NCI-H2196 treated with DMSO at 0.1 percent for 48 hours (cell line): ENCODE measurements at regions not wholly inside any gene's neighbourhood (a gene's known extent, or its start where the extent isn't known, plus 50 kb on each side); places are given as distances from the start of the nearest gene placed in this dataset.
"Not testable (repeated sequence)": the region's sequence is repeated elsewhere in the genome, so short reads cannot be mapped to it uniquely, and the experiment has no call there.

ENCODE experiments used
- DNase-seq: peaks from one replicate; lab custom pipeline; 2025; ENCODE audit not compliant: unreplicated experiment; lab: John Stamatoyannopoulos, UW

DNA sequence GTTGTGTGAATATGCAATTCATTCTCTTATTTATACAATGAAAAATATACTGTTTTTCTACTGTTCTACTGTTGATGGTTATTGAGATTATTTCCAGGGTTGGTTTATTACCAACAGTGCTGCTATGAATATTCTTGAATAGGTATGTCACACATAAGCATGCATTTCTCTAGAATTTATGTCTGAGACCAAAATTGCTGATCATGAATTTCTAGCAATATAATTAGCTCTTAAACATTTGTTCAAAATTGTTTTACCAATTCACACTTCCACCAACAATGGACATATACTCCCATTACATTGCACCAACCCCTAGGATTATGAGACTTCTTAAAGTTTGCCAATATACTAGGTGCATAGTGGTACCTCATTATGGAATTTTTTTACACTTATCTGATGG lies 164.1 kb upstream of the KCNQ5 start:
- no peak for DNase-seq

DNA sequence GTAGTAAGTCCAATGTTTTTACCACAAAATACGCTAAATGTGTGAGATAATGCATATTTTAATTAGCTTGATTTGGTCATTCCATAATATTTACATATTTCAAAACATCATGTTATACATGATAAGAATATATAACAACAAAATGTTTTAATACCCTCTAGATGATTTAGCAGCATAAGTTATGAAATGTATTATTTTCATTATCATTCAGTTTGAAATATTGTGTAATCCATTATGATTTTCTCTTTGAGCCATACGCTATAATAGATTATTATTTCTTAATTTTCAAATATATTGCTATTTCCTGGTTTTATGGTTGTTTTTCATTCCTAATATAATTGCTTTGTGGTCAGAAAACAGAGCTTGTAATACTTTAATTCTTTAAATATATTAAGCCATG lies 163.3 kb upstream of the KCNQ5 start:
- DNase-seq = no peak

DNA sequence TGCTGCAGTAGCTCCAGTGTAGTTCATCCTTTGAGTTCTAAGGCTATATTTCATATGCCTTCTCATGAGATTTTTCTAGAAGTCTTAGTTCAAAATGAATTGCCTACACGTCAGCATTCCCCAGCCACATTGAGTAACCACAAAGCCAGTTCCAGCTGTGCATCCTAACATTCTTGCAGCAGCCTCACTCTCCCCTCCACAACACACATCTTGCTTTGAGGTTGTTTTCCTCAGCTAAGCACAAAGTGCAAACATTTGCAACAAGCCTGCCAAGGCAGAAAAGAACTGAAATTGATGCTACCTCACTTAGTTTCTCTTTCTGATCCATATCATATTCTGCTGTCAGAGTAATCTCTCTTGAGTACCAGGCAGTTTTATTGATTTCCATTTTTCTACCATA lies 160.7 kb upstream of the KCNQ5 start:
- no peak for DNase-seq

DNA sequence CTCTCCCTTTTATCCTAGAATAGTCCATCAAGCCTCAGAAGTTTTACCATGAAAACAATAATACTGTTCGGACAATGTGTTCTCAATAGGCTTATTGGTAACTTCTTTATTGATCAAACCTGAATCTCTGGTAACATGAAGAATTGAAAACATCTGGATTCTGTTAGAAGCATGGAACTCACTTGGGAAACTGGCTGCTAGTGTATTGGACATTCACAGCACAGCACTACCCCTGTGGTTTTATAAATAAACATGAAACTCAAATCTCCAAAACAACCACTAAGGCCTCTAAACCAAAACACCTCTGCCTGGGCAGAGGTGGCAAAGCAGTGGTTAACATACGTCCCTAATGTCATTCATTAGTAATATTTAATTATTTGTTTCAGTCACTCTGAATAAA lies 157.6 kb upstream of the KCNQ5 start:
- DNase-seq = no peak

DNA sequence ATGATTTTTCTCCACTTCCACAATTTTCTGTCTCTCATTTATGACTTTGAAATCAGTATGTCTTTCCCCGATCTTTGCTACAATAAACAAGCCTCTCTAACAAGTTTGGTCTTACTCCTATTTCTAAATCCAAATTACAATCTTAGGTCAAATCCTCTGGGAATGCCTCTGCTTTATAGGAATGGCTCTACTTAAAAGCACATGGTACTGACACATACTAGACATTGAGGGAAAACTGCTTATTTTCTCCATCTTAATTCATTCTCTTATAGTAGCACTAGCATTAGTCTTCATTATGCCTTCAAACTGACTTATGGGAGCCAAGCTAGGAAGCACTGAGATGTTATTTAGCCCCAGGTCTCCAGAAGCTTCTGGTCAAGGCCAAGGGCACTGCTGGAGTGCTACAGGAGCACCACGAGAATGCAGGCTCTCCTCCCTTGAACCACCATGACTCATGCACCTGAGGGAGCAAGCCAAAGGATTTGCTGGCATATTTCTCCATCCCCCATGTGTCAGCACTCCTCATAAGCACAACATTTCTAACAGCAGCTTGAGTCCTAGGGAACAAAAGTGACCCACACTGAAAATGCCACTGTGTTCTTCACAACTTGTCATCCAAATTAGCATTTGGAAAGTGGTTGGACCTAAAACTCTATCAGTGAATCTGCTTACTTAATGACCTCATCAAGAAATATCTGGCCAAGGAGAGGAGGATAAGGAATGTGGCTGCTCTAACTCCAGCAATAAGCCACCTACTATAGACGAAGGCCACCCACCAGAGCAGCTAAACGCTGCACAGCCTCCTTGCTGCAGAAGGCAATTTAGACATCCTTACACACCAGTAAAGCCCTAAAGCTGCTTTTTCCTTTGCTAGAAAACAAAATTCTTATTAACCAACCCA lies 156.8 kb upstream of the KCNQ5 start:
- no peak for DNase-seq

DNA sequence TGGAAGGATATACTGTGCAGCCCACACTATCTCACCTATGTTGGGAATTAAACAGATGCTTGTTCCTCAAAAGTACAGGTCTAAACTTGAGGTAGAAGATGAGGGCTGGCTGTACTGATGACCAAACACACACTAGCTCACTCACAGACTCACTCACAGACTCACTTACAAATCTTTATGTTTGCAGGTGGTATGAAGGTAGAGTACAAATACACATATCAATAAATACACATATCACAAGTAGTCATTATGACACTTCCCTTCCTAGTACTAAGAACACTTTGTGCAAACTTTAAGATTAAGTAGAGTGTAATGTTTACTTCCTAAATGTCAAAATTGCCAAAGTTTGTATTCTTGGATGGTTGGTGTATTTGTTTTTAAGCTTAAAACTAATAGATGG lies 155.4 kb upstream of the KCNQ5 start:
- DNase-seq = no peak

DNA sequence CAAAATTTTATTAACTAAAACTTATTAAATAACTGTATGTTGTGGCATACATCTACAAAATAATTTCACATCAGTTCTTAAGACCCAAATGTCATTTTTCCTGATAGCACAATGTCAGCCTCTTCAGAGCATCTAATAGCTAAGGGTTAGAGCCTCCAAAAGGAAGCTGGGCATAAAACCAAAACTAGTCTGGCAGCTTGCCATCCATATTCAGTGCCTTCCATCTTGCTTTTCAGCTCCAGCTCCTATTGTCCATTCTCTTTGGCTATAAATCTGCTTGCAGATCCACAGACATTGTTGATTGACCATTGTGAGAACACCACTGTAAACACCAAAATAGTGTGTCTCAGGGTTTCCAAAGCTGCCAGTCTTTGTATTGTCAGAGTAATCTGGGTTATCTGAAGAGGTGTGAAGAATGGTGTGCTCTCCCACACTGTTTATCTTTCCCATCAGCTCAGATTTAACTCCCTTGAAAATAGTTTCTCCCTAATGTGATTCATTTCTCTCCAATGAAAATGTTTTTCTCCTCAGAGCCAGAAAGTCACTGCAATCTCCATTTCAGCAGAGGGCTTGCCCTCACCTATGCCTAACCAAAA lies 154.8 kb upstream of the KCNQ5 start:
- DNase-seq = no peak

DNA sequence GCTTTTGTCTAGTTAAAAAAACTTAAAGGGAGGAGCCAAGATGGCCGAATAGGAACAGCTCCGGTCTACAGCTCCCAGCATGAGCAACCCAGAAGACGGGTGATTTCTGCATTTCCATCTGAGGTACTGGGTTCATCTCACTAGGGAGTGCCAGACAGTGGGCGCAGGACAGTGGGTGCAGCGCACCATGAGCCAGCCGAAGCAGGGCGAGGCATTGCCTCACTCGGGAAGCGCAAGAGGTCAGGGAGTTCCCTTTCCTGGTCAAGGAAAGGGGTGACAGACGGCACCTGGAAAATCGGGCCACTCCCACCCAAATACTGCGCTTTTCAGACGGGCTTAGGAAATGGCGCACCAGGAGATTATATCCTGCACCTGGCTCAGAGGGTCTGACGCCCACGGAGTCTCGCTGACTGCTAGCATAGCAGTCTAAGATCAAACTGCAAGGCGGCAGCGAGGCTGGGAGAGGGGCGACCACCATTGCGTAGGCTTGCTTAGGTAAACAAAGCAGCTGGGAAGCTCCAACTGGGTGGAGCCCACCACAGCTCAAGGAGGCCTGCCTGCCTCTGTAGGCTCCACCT lies 152.4 kb upstream of the KCNQ5 start:
- DNase-seq = not testable (repeated sequence)

DNA sequence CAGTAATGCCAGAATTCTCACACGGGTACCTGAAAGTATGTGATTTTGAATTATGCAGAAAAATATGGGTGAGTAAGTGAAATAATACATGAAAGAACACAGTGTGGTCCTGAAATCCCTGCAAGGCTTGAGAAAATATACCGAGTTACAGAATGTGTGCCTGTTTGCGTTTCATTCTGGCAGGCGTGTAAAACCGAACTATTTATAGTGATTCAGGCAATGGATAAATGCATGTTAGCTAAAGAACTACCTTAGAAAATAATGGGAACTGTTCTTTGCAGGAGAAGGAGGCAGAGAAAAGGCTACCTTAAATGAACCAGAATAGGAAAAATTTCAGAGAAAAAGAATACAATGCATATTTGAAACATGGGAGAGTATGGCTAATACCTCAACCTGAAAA lies 145.8 kb upstream of the KCNQ5 start:
- DNase-seq = no peak

DNA sequence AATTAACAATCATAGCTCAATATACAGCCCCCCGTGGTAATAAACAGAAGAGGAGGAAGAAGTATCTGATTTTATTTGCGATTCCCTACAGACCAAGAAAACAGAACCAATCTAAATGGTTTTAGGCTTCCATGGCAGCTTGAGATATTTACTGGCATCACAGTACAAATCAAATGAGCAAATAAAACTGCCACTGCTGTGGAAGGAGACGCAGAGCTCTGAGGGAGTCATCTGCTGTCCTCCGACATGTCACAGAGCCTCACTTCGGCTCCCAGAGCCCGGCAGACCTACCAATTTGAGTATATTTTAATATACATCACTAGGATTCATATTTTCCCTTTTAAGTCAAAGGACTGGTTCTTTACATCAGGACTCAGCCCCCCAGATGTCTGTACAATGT lies 145.2 kb upstream of the KCNQ5 start:
- no peak for DNase-seq

DNA sequence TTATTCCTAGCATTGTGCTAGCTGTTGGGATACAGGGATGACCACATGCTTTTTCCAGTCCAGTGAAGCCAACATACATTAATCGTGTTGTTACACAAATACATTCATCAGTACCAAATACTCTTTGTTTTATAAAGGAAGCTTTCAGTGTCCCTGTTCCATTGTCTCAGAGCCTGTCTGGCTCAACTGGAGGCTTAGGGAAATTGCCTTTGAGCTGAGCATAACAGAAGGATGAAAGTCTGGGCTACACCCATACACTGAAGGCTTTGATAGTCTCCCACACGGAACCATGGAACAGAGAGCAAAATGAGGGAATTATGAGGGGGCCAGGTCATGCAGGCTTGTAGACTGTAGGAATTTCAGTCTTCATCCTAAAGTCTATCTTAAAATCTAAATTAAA lies 126.4 kb upstream of the KCNQ5 start:
- DNase-seq = no peak

DNA sequence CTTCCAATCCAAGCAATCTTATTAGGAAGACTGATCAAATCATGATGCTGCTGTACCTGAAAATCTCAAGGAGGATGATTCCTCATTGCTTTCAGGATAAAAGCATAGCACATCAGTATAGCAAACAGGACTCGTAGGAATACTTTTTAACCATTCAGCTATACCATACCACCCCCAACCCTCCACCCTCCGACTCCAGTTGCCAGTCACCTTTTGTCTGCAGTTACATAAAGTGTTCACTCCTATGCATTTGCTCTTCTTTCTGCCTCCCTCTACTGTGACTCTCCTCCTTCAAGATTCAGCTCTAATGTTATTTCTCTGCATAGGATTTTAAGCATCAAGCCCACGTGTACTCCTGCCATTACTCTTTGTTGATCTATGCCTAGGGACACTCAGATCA lies 124.7 kb upstream of the KCNQ5 start:
- DNase-seq = no peak

DNA sequence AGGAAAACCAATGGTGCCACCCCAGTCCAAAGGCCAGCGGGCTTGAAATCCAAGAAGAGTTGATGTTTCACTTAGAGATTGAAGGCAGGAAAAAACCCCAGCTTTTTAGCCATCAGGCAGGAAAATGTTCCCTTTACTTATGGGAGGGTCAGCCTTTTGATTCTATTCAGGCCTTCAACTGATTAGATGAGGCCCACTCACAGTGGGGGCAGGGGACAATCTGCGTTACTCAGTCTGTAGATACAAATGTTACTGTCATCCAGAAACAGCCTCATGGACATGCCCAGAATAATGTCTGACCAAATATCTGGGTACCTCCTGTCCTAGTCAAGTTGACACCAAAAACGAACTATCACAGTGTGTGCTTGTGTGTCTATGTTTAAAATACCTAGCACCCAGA lies 121.2 kb upstream of the KCNQ5 start:
- no peak for DNase-seq

DNA sequence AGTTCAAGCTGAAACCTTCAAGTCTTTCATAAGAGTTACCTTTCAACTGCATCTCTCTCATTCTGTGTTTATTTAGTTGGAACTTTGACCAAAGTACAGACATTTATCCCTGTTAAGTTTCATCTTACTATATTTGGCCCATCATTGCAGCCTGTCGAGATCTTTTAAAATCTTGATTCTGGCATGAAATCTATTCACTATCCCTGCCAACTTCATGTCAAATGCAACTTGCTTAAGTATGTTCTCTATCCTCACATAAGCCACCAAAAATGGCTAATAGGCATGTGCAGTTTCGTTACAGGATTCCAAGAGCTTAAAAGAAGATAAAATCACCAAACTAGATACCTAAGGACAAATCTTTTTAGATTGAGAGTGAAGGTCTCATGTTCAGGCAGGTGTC lies 117.5 kb upstream of the KCNQ5 start:
- DNase-seq = no peak

DNA sequence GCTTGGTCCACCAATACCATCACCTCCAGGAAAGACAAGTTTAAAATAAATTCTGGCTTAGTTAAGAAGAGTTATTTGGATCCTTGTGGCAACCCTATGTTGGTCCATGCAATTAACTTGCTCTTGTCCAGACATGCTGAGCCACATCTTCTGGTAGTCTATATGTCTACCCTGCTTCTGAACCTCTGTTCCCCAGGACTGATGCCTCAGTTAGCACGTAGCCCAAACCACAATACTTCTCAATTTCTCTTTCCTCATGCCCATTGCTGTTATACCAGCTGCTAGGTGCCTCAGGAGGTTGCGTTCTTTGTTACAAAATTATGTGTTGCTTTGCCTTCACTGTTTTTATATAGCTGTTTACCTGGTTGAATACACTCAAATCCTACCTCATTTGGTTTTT lies 116.4 kb upstream of the KCNQ5 start:
- DNase-seq = no peak

DNA sequence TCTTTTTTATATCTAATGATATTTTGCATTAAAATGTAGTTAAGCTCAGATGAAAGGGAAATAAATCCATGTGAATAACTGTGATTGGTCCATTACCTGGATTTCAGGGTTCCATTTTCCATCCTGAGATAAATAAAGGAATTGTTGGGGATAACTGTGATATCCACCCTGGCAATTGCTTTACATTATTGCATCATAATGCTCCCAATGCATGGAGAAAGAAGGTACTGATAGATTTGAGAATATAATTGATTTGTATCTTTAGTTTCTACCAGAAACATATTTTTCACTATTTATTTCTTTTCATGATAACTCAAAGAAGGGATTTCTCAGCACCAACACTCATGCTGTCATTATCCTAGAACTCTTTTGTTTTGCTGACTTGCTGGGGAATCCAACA lies 102.0 kb upstream of the KCNQ5 start:
- DNase-seq = no peak

DNA sequence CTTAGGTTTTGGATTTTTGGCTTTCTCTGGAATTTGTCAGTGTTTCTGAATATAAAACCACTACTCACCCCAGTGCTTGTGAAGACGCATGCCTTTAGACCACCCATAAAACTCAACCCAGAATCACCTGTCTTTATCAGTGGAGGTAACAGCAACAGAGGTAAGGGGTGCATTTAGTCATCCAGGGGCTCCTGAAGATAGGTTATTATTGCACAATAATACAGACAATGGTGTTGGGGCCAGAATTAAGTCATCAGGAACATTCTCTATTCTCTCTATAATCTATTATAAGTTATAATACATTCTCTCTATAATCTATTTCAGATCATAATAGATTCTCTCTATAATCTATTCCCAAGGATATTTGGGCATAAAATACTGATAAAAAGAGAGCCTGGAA lies 100.2 kb upstream of the KCNQ5 start:
- DNase-seq = no peak

DNA sequence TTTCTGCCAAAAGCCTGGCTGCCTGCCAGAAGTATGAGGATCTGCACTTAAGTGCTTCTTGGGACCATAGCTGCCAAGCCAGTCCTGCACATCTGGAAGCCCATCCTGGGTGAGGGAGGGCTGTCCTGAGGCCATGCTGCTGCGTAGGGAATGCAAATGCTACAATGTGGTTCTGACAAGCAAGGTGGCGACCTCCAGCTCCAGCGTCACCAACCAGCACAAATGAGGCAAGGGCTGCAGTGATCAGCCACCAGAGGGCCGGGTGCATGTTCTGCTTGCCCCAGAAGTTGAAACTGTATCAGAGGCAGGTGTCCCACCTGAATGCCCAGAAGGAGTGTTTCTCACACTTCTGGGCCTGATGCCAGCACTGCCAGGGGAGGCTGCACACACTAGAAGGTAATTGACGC lies 99.1 kb upstream of the KCNQ5 start:
- DNase-seq = no peak

DNA sequence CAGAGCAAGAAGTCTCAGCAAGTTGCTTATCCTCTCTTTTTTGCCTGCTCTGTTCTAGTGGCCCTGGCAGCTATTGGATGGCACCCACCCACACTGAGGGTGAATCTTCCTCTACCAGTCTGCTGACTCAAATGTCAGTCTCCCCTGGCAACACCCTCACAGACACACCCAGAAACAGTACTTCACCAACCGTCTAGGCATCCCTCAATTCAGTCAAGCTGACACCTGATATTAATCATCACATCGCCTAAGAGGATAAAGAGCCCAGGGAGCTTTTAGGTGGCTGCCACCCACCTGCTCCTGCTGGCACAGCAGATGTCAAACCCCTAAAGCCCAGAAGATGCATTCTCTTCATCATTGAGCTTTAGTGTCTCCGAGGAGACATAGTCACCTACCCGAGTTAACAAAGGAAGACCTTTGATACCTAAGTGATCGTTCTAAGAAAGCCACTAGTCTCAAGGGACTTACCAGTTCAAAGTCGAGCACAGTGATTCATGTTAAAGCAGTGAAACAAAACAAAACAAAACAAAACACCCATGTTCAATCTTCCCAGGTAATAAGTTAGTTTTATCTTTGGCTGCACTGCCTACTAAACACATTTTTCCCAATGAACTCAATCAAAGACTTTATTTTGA lies 97.7 kb upstream of the KCNQ5 start:
- no peak for DNase-seq

DNA sequence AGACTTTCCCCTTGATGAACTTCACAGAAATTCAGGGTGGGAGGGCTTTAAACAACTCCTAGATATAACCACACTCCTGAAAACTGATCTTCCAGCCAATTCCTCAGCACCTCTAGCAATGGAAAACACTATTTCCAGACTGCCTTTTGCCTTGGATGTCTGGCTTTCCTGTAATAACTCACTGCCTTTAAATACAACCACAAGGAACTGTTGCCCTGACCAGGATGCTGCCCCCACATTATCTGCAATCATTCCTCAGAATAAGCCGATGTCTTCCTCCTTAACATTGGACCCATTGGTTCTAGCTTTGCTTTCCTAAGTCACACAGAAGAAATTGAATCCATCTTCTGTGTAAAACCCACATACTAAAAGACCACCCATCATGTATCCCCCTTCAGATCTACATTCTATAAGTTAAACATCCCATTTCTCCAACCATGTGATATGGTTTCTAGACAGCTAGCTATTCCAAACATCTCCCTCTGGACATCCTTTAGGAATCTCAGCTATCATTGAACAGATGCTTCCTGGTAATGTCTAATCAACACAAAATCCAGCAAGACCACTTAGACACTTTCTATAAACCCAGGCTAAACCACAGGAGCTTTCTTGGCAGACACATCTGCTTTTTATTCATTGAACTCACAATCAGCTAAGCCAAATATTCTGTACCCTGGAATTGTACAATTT lies 95.9 kb upstream of the KCNQ5 start:
- DNase-seq = no peak

DNA sequence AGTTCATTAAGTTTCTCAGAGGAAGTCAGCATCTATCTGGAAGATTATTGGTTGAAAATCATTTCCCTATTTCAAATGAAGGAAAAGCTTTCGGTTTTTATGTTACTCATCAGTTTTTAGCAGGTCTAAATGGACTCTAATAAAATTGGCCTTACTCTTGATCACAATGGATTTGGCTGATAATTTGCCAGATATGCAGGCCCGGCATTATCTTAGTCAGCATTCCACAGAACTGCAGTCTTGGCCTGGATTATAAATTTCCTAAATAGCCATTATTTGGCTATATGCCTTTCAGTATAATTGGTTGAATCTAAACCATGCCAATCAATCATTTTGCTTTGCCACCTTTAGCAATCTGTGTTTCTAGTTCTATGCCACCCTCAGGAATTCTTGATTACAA lies 91.7 kb upstream of the KCNQ5 start:
- no peak for DNase-seq
